Loucy (cell line): ENCODE measurements at regions not wholly inside any gene's neighbourhood (a gene's known extent, or its start where the extent isn't known, plus 50 kb on each side); places are given as distances from the start of the nearest gene placed in this dataset.

ENCODE experiments used
- H2AFZ ChIP-seq: fragments of 200-600 bp; sonication (generic); 2 replicates; pipeline ENCODE4 v1.6.0; 2016; ENCODE audit warnings: antibody characterized with exemption, mild to moderate bottlenecking, low read length, moderate library complexity
- H3F3A ChIP-seq: fragments of 200-600 bp; 2 replicates; pipeline ENCODE4 v1.6.0; 2016; ENCODE audit warnings: antibody characterized with exemption, low read depth, mild to moderate bottlenecking
- H3K27me3 ChIP-seq: fragments of 200-600 bp; sonication (generic); 2 replicates; pipeline ENCODE4 v1.6.1; 2014; ENCODE audit warnings: low read length, mild to moderate bottlenecking; ENCODE audit not compliant: insufficient read depth, poor library complexity, severe bottlenecking
- H3K36me3 ChIP-seq: fragments of 200-600 bp; sonication (generic); 2 replicates; pipeline ENCODE4 v1.6.1; 2016; ENCODE audit warnings: low read length; ENCODE audit not compliant: insufficient read depth
- H3K4me1 ChIP-seq: fragments of 200-600 bp; sonication (generic); 2 replicates; pipeline ENCODE4 v1.5.1; 2014; ENCODE audit warnings: low read length, mild to moderate bottlenecking; ENCODE audit not compliant: insufficient read depth, poor library complexity, severe bottlenecking
- H3K4me2 ChIP-seq: fragments of 200-600 bp; sonication (generic); 2 replicates; pipeline ENCODE4 v1.6.0; 2014; ENCODE audit warnings: antibody characterized with exemption, low read length, low read depth, mild to moderate bottlenecking; ENCODE audit not compliant: poor library complexity, severe bottlenecking
- H3K4me3 ChIP-seq: fragments of 200-600 bp; sonication (generic); 2 replicates; pipeline ENCODE4 v1.5.1; 2014; ENCODE audit warnings: low read length, mild to moderate bottlenecking, mixed read lengths; ENCODE audit not compliant: poor library complexity, severe bottlenecking
- H3K79me2 ChIP-seq: fragments of 200-600 bp; sonication (generic); 2 replicates; pipeline ENCODE4 v1.6.1; 2014; ENCODE audit warnings: low read length; ENCODE audit not compliant: insufficient read depth
- H3K9ac ChIP-seq: fragments of 200-600 bp; sonication (generic); 2 replicates; pipeline ENCODE4 v1.6.0; 2014; ENCODE audit warnings: mild to moderate bottlenecking, low read depth, low read length, moderate library complexity; ENCODE audit not compliant: poor library complexity, severe bottlenecking
- H3K9me2 ChIP-seq: fragments of 200-600 bp; sonication (generic); replicated peaks from 2 replicates; pipeline ENCODE4 v1.6.1; 2016; ENCODE audit warnings: low read depth, low read length, mixed read lengths
- H3K9me3 ChIP-seq: fragments of 200-600 bp; sonication (generic); 2 replicates; pipeline ENCODE4 v1.6.1; 2014; ENCODE audit warnings: mild to moderate bottlenecking, antibody characterized with exemption, low read length, low read depth; ENCODE audit not compliant: insufficient read depth
- H4K20me1 ChIP-seq: fragments of 200-600 bp; sonication (generic); 2 replicates; pipeline ENCODE4 v1.6.0; 2014; ENCODE audit warnings: antibody characterized with exemption, low read length, mild to moderate bottlenecking; ENCODE audit not compliant: insufficient read depth, poor library complexity, severe bottlenecking
- CTCF ChIP-seq: fragments of 200-600 bp; sonication (generic); conservative IDR thresholded peaks from 2 replicates; pipeline ENCODE4 v1.5.1; 2014; ENCODE audit warnings: mild to moderate bottlenecking, antibody characterized with exemption, low read length
- EZH2phosphoT487 ChIP-seq: fragments of 200-600 bp; IDR thresholded peaks from 2 replicates; pipeline ENCODE4 v1.6.1; 2018; ENCODE audit warnings: antibody characterized with exemption, mild to moderate bottlenecking, moderate library complexity, borderline replicate concordance

GRCh38 chr21:18819507-18819906, 415.9 kb upstream of the TMPRSS15 start:
- Histone ChIP-seq H3K4me2 (no peak overlapping the region), H3K4me1 (no peaks in the 10 kb centered on the region), H3K9ac (no peak overlapping the region), H3K27me3 (no peaks in the 10 kb centered on the region), H4K20me1 (no peaks in the 10 kb centered on the region), H3K9me2 (no peaks in the 10 kb centered on the region), H2AFZ (no peak overlapping the region), H3K4me3 (no peak overlapping the region), H3F3A (no peaks in the 10 kb centered on the region), H3K36me3 (no peaks in the 10 kb centered on the region), H3K79me2 (no peaks in the 10 kb centered on the region), H3K9me3 (no peaks in the 10 kb centered on the region)
- TF ChIP-seq EZH2phosphoT487, result no peak
- TF ChIP-seq CTCF, result no peak

- H3K9me2 ChIP-seq, result no peaks in the 10 kb centered on the region
- TF ChIP-seq EZH2phosphoT487 (no peak), CTCF (no peak)
Observed at GRCh38 chr21:18826562-18826961, 423.0 kb upstream of the TMPRSS15 start.

GRCh38 chr21:18831942-18832676, 428.5 kb upstream of the TMPRSS15 start:
- no peaks in the 10 kb centered on the region for H3F3A ChIP-seq
- no peaks in the 10 kb centered on the region for H3K9me3 ChIP-seq
- TF ChIP-seq EZH2phosphoT487, result no peak
- TF ChIP-seq CTCF, result no peak
- H3K27me3 ChIP-seq, result no peaks in the 10 kb centered on the region
- H3K4me3 ChIP-seq, result no peak overlapping the region
- no peaks in the 10 kb centered on the region for H3K9me2 ChIP-seq
- H3K36me3 ChIP-seq, result no peaks in the 10 kb centered on the region
- no peaks in the 10 kb centered on the region for H3K4me1 ChIP-seq
- no peaks in the 10 kb centered on the region for H4K20me1 ChIP-seq
- no peak overlapping the region for H3K9ac ChIP-seq
- H2AFZ ChIP-seq, result no peak overlapping the region
- no peak overlapping the region for H3K4me2 ChIP-seq
- H3K79me2 ChIP-seq, result no peaks in the 10 kb centered on the region

More at GRCh38 chr21:18826562-18826961, 423.0 kb upstream of the TMPRSS15 start:
- H3K4me1 ChIP-seq, result no peaks in the 10 kb centered on the region
- no peaks in the 10 kb centered on the region for H3K79me2 ChIP-seq
- no peaks in the 10 kb centered on the region for H3K27me3 ChIP-seq
- no peak overlapping the region for H2AFZ ChIP-seq
- H4K20me1 ChIP-seq, result no peaks in the 10 kb centered on the region
- H3K9me3 ChIP-seq, result no peaks in the 10 kb centered on the region
- H3K36me3 ChIP-seq, result no peaks in the 10 kb centered on the region
- H3F3A ChIP-seq, result no peaks in the 10 kb centered on the region
- no peak overlapping the region for H3K4me3 ChIP-seq
- H3K4me2 ChIP-seq, result no peak overlapping the region
- H3K9ac ChIP-seq, result no peak overlapping the region
